ENCODE measurements at regions not wholly inside any gene's neighbourhood (a gene's known extent, or its start where the extent isn't known, plus 50 kb on each side); places are given as distances from the start of the nearest gene placed in this dataset.
A peak's percentile ranks its signal among the peaks of the same experiment; 100 is the strongest.

- DNase-seq (ENCODE audit: low read depth) = no peak
- TF ChIP-seq, protein P1, sequence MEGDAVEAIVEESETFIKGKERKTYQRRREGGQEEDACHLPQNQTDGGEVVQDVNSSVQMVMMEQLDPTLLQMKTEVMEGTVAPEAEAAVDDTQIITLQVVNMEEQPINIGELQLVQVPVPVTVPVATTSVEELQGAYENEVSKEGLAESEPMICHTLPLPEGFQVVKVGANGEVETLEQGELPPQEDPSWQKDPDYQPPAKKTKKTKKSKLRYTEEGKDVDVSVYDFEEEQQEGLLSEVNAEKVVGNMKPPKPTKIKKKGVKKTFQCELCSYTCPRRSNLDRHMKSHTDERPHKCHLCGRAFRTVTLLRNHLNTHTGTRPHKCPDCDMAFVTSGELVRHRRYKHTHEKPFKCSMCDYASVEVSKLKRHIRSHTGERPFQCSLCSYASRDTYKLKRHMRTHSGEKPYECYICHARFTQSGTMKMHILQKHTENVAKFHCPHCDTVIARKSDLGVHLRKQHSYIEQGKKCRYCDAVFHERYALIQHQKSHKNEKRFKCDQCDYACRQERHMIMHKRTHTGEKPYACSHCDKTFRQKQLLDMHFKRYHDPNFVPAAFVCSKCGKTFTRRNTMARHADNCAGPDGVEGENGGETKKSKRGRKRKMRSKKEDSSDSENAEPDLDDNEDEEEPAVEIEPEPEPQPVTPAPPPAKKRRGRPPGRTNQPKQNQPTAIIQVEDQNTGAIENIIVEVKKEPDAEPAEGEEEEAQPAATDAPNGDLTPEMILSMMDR (conservative IDR thresholded peaks at IDR 0.05; ENCODE audit: low read length) = no peak
Measured at GRCh38 chr2:216808805-216809425, 50.9 kb downstream of the TNP1 start.

DNA sequence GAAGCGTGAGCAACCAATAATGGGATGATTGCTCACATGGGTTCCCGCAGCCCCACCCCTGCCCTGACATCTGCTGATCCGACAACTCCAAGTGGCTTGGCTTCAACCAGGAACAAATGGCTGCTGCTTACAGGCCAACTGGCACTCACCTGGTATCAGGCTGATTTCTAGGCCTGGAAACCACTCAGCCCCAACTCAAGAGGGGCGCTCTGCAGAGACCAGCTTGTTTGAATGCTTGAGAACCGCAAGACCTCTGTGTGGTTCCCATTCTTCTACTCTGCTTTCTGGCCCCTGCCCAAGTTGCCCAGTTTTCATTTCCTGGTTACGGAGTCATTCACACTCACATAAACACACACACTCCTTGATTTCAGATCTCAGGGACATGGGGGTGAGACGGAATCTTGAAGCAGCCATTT lies 52.0 kb downstream of the TNP1 start:
- TF ChIP-seq, protein P1 (conservative IDR thresholded peaks at IDR 0.05; ENCODE audit: low read length) = no peak
- DNase-seq (ENCODE audit: low read depth) = peak; percentile 34
- no peak overlapping the region for H3K4me3 ChIP-seq (ENCODE audit: low read length)

More at GRCh38 chr2:216808805-216809425, 50.9 kb downstream of the TNP1 start:
- H3K4me3 ChIP-seq (ENCODE audit: low read length) = no peak overlapping the region

DNA sequence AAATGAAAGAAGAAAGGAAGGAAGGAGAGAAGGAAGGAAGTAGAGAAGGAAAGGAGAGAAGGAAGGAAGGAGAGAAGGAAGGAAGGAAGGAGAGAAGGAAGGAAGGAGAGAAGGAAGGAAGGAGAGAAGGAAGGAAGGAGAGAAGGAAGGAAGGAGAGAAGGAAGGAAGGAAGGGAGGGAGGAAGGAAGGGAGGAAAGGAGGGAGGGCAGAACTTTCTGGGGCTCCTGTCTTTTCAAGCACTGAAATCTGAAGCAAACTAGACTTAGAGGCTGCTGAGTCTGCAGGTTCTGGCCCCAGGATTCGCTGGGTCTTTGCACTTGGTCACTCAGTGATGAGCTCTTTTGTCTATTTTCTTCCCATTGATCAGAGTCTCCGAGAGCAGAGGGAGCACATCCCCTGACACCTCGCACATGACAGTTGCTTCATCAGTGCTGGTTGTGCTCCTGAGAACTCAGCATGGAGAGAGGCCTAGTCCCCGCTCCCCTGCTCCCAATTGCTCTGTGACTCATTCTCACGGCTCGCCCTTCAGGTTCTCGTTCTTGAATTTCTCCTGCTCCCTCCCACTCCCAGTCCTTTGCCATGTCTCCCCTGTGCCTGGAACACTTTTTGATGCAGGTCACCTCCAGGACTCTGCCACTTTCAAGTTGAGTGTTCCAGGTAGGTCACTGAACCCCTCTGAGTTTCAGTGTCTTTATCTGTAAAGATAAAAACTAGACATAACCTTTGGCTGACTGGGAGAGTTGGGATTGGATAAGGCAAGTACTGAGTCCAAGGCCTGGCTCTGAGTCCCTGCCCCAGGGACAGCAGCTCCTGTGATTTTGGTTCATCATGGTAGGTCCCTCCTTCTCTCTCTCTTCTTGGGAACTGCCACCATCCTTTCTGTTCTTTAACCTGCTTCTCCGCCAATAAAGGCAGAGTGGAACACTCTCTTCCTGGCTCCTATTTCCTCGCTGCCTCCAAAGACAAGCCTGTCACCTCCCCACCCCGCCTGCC lies 55.2 kb downstream of the TNP1 start:
- DNase-seq (ENCODE audit: low read depth) = no peak
- TF ChIP-seq, protein P1 (conservative IDR thresholded peaks at IDR 0.05; ENCODE audit: low read length) = no peak
- no peak overlapping the region for H3K4me3 ChIP-seq (ENCODE audit: low read length)

- H3K4me3 ChIP-seq (ENCODE audit: low read length) = no peak overlapping the region
- DNase-seq (ENCODE audit: low read depth) = no peak
- TF ChIP-seq, protein P1 (conservative IDR thresholded peaks at IDR 0.05; ENCODE audit: low read length) = no peak
Measured at GRCh38 chr2:216803791-216804190, 56.1 kb downstream of the TNP1 start.

DNA sequence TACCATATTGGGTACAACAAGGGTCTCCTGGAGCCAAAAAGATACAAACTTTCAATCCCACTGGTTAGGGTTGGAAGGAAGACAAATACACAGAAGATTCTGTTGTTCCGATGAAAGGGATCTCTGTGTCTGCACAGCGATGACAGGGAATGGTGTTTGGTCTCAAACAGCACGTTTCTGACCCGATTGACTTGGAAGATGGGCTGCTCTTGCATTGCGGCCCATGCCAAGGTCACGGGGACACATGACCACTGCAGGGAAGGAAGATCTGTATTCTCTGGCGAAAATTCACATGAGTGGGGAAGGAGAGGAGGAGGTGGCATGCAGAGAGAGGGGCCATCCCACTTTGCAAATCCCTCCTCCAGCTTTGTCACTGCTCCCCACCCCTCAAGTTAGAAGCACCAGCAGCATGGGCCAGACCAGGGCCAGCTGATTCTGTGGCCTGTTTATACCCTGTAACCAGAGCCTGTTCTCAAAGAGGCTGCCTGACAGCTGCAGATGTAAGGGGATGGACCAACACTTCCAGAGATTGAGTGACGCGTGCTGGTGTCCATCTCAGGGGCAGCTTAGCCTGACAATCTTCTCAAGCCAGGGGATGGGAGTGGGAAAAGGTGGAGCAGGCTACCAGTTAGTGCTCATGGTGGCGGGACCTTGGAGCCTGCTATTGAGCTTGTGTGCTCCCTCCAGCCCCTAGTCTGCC lies 57.2 kb downstream of the TNP1 start:
- no peak for DNase-seq (ENCODE audit: low read depth)
- TF ChIP-seq, protein P1 (conservative IDR thresholded peaks at IDR 0.05; ENCODE audit: low read length) = no peak

DNA sequence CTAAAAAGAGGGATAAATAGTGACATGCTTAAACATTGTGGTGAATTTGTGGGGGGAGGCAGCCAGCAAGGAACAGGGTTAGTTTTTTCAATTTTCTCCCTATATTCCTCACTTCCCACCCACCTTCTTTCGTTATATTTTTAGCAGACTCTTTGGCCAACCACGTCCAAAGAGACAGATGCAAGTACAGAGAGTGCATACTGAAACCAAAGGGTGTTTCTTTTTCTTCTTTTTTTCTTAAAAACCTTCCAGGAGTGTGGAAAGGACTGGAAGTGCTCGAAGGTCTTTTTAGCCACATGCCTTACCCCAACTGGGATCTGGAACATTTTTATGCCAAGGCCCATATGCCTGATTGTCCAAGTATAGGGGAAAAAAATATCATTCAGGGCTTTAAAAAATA lies 59.0 kb downstream of the TNP1 start:
- H3K4me3 ChIP-seq (ENCODE audit: low read length) = no peak overlapping the region
- no peak for DNase-seq (ENCODE audit: low read depth)
- TF ChIP-seq, protein P1 (conservative IDR thresholded peaks at IDR 0.05; ENCODE audit: low read length) = no peak

More for the DNA sequence above, 57.2 kb downstream of the TNP1 start:
- H3K4me3 ChIP-seq (ENCODE audit: low read length) = no peak overlapping the region

Measured in AG10803 (cell line).